ENCODE measurements at regions not wholly inside any gene's neighbourhood (a gene's known extent, or its start where the extent isn't known, plus 50 kb on each side); places are given as distances from the start of the nearest gene placed in this dataset.

DNA sequence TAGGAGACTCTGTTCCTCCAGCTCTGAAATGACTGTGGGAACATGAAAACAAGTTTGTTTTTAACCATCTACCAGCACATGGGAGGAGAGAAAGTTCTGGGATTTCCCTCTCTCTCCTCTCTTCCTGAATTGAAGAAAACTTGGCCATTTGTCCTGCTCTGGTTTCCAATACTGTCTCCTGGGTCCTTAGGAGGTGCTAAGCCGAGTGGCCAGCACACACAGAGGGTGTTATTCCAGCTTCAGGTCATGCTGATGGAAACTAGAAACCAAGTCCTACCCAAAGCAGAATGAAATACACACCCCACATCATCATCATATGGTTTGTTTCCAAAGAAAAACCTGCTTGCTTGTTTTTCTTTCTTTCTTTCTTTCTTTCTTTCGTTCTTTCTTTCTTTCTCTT, 172.7 kb downstream of the RPLP1 start:
- no peak for DNase-seq (ENCODE audit: extremely low spot score)
- ChIA-PET POLR2A (no interaction called here), CTCF (no interaction called here)
- TF ChIP-seq CTCF (IDR thresholded peaks at IDR 0.05; ENCODE audit: control extremely low read depth, extremely low read depth, low read depth, missing control alignments), result no peak

- CTCF ChIA-PET, result no interaction called here
- POLR2A ChIA-PET, result no interaction called here
Measured at GRCh38 chr15:69626095-69627066, 173.8 kb downstream of the RPLP1 start.

GRCh38 chr15:69627548-69628158, 175.0 kb downstream of the RPLP1 start:
- ChIA-PET POLR2A (no interaction called here), CTCF (no interaction called here)
- TF ChIP-seq CTCF (IDR thresholded peaks at IDR 0.05; ENCODE audit: control extremely low read depth, extremely low read depth, low read depth, missing control alignments), result no peak
- DNase-seq (ENCODE audit: extremely low spot score), result no peak

More at GRCh38 chr15:69626095-69627066, 173.8 kb downstream of the RPLP1 start:
- DNase-seq (ENCODE audit: extremely low spot score), result no peak
- no peak for TF ChIP-seq CTCF (IDR thresholded peaks at IDR 0.05; ENCODE audit: control extremely low read depth, extremely low read depth, low read depth, missing control alignments)

GRCh38 chr15:69628256-69629093, 175.9 kb downstream of the RPLP1 start:
- CTCF ChIA-PET, result interaction anchor here (1.1 kb wide), 1 partner anchor 9 kb away, joined by 3 read pairs; no protein-coding TSS in a partner anchor
- POLR2A ChIA-PET, result no interaction called here
- no peak for DNase-seq (ENCODE audit: extremely low spot score)
- TF ChIP-seq CTCF (IDR thresholded peaks at IDR 0.05; ENCODE audit: control extremely low read depth, extremely low read depth, low read depth, missing control alignments), result no peak

- POLR2A ChIA-PET, result no interaction called here
- DNase-seq (ENCODE audit: extremely low spot score), result no peak
- no peak for TF ChIP-seq CTCF (IDR thresholded peaks at IDR 0.05; ENCODE audit: control extremely low read depth, extremely low read depth, low read depth, missing control alignments)
- CTCF ChIA-PET, result no interaction called here
Measured at GRCh38 chr15:69629631-69630161, 177.1 kb downstream of the RPLP1 start.

DNA sequence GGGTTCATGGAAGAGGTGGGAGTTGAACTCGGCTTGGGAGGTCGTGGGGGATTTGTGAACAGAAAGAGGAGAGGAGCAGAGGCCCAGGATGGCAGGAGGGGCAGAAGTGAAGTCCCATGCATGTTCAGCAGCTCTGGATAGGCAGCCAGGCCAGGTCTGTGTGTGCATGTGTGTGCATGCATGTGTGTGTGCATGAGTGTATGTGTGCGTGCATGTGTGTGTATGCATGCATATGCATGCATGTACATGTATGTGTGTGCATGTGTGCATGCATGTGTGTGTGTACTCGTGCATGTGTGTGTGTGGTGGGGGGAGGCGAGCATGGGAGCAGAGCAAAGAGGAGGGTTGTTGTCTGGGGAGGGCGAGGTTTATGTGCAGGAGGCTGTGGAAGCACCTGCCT, 178.4 kb downstream of the RPLP1 start:
- POLR2A ChIA-PET, result no interaction called here
- CTCF ChIA-PET, result no interaction called here
- DNase-seq (ENCODE audit: extremely low spot score), result no peak
- TF ChIP-seq CTCF (IDR thresholded peaks at IDR 0.05; ENCODE audit: control extremely low read depth, extremely low read depth, low read depth, missing control alignments), result no peak

Data from GM10248 (cell line).